ENCODE measurements at regions not wholly inside any gene's neighbourhood (a gene's known extent, or its start where the extent isn't known, plus 50 kb on each side); places are given as distances from the start of the nearest gene placed in this dataset.

DNA sequence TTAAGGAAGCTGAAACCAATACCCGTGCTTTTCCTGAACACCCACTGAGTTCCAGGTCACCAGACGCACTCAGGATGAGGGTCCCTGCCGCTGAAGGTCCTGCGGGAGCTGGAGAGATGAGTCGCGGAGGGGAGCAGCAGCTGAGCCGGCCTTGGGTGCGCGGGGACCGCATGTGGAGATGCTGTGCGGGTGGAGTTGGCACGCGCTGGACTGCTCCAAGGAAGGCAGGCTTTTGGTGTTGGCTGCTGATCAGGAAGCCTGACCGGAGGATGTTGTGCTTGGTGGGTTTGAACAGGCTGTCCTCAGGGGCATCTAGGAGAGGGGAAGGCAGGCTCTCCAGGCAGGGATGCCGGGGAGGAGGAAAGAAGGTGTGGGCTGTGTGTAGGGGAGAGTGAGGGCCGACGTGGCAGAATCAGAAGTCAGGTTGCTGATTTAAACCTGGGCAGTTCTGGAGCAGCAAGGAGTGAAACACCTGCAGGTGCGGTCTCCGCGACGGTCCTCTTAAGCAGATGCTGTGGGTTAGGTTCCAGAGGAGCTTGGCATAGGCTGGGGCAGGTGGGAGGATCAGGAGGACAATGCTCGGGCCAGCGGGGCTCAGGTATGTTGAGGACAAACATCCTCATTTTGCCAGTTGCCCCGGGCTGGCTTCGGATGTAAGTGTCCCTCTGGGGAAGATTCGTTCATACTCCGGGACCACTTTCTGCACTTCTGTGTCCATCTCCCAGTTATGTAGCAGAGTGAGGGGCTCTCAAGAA is 197.5 kb upstream of the B3GAT1 start:
- no peak overlapping the region for H3K4me3 ChIP-seq (ENCODE audit: low read length)
- no peak for DNase-seq (ENCODE audit: low read depth)
- TF ChIP-seq, protein P1, sequence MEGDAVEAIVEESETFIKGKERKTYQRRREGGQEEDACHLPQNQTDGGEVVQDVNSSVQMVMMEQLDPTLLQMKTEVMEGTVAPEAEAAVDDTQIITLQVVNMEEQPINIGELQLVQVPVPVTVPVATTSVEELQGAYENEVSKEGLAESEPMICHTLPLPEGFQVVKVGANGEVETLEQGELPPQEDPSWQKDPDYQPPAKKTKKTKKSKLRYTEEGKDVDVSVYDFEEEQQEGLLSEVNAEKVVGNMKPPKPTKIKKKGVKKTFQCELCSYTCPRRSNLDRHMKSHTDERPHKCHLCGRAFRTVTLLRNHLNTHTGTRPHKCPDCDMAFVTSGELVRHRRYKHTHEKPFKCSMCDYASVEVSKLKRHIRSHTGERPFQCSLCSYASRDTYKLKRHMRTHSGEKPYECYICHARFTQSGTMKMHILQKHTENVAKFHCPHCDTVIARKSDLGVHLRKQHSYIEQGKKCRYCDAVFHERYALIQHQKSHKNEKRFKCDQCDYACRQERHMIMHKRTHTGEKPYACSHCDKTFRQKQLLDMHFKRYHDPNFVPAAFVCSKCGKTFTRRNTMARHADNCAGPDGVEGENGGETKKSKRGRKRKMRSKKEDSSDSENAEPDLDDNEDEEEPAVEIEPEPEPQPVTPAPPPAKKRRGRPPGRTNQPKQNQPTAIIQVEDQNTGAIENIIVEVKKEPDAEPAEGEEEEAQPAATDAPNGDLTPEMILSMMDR (conservative IDR thresholded peaks at IDR 0.05; ENCODE audit: low read depth, low read length), result no peak

DNA sequence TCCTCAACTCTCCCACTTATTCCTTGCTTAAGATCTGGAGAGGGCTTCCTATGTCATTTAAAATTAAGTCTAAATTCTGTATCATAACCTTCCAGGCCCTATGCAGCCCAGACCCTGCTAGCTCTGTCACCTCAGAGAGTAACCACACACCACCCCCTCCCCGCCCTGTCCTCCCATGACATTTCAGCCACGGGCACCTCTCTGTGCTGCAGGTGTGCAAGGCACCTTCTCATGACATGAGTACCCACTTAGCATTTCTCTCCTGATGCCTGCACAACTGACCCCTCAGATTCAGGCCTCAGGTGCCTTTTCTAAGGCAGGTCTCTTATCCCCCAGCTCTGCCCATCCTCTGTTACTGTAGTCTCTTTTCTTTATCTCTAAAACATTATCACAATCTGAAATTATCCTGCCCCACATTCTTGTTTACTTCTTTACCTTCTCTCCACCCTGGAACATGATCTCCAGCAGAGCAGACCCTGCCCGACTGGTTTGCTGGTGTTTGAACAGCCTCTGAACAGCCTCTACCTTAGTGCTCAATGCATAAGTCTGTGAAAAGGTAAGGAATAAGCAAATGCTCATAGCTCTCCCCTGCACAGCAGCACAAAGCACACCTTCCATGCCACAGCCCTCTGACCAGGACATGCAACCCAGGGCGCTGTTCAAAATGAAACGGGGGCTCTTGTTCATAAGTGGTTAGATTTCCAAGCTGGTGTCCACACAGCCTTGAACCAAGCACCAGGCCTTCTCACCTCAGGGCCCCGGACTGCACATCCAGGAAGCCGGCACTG is 196.1 kb upstream of the B3GAT1 start:
- H3K4me3 ChIP-seq (ENCODE audit: low read length), result no peak overlapping the region
- no peak for DNase-seq (ENCODE audit: low read depth)
- TF ChIP-seq, protein P1 (conservative IDR thresholded peaks at IDR 0.05; ENCODE audit: low read depth, low read length), result no peak

DNA sequence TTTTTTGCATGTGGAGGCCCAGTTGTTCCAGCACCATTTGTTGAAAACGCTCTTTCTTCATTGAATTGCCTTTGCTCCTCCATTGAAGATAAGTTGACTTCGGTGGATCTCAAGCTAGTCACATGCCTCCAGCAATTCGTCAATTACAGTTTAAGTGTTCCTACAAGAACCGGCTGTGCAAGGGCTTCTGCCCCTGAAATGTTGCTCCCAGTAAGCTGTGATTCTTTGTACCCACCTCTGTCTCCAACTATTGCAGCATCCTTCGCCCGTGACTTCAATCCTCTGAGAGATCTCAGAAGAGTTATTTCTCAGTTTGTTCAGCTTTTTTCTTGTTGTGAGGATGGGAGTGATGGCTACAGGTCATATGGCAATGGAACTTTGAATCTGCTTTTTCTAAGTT is 194.2 kb upstream of the B3GAT1 start:
- TF ChIP-seq, protein P1 (conservative IDR thresholded peaks at IDR 0.05; ENCODE audit: low read depth, low read length), result no peak
- no peak overlapping the region for H3K4me3 ChIP-seq (ENCODE audit: low read length)
- DNase-seq (ENCODE audit: low read depth), result no peak

DNA sequence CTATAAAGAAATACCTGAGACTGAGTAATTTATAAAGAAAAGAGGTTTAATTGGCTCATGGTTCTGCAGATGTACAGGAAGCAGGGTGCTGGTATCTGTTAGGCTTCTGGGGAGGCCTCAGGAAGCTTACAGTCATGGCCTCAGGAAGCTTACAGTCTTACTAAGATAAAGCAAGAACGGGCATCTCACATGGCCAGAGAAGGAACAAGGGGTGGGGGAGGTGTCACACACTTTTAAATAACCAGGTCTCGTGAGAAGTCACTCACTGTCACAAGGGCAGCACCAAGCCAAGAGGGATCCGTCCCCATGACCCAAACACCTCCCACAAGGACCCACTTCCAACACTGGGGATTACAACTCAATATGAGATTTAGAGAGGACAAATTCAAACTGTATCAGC is 192.8 kb upstream of the B3GAT1 start:
- TF ChIP-seq, protein P1 (conservative IDR thresholded peaks at IDR 0.05; ENCODE audit: low read depth, low read length), result no peak
- DNase-seq (ENCODE audit: low read depth), result no peak
- H3K4me3 ChIP-seq (ENCODE audit: low read length), result no peak overlapping the region

DNA sequence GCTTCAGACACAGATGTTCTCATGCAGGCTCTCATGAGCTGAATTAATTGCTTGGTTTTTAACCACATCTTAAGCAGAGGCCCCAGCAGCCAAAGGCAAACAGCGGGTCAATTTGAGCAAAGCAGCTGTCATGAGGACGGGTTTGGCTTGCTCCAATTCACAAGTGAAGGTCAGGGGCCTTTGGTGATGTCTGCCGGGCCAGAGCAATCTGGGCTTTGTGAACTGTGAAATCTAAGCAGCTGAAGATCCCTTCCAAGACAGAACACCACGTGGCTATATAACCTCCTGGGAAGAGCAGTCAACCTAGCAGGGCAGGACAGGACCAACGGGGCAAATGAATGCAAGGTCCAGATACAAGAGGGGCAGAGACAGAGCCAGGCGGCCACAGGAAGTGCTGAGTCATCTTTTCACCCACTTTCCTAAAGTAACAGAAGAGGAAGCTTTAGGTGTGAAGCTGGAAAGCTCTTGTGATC is 187.3 kb upstream of the B3GAT1 start:
- H3K4me3 ChIP-seq (ENCODE audit: low read length), result no peak overlapping the region
- DNase-seq (ENCODE audit: low read depth), result no peak
- TF ChIP-seq, protein P1 (conservative IDR thresholded peaks at IDR 0.05; ENCODE audit: low read depth, low read length), result no peak

DNA sequence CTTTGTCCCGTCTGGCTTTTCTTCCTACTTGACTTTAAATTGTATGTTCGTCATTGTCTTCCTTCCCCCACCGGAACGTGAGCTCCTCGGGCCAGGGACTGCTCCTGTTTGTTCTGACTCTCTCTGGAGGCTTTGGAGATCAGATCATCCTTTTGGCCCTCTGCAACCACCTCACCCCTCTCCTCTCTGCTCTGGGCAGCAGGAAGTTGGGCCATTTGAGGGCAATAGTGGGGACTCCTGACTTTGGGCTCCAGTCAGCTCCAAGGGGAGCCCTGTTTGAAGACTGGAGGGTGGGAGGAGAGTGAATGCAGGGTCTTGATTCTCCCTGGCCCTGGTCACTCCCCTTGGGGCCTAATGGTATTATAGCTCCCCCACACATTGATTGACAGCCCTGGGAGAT is 186.3 kb upstream of the B3GAT1 start:
- TF ChIP-seq, protein P1 (conservative IDR thresholded peaks at IDR 0.05; ENCODE audit: low read depth, low read length), result no peak
- DNase-seq (ENCODE audit: low read depth), result no peak
- H3K4me3 ChIP-seq (ENCODE audit: low read length), result no peak overlapping the region
